HT-29 (cell line): ENCODE measurements at regions not wholly inside any gene's neighbourhood (a gene's known extent, or its start where the extent isn't known, plus 50 kb on each side); places are given as distances from the start of the nearest gene placed in this dataset.

Experiments used
- DNase-seq: peaks from one replicate; pipeline ENCODE4 v3.0.0-alpha.2; 2015; ENCODE audit warnings: low spot score

- DNase-seq = no peak
Measured at GRCh38 chrX:30951003-30951402, 61.9 kb upstream of the TAB3 start.

GRCh38 chrX:30950391-30950790 lies 61.3 kb upstream of the TAB3 start:
- no peak for DNase-seq

GRCh38 chrX:30949554-30949953 lies 60.5 kb upstream of the TAB3 start:
- DNase-seq = peak; percentile 2

GRCh38 chrX:30948626-30949025 lies 59.6 kb upstream of the TAB3 start:
- DNase-seq = no peak

GRCh38 chrX:30948051-30948450 lies 59.0 kb upstream of the TAB3 start:
- DNase-seq = no peak

- DNase-seq = no peak
Measured at GRCh38 chrX:30943984-30944383, 54.9 kb upstream of the TAB3 start.

GRCh38 chrX:30941898-30942297 lies 52.8 kb upstream of the TAB3 start:
- no peak for DNase-seq

- DNase-seq = no peak
Measured at GRCh38 chrX:30939928-30940327, 50.9 kb upstream of the TAB3 start.
